ENCODE measurements at regions not wholly inside any gene's neighbourhood (a gene's known extent, or its start where the extent isn't known, plus 50 kb on each side); places are given as distances from the start of the nearest gene placed in this dataset.

GRCh38 chr5:6228257-6229250, 149.8 kb downstream of the MED10 start:
- DNase-seq, result no peak

GRCh38 chr5:6225121-6225607, 153.2 kb downstream of the MED10 start:
- DNase-seq, result no peak

GRCh38 chr5:6224406-6224805, 153.9 kb downstream of the MED10 start:
- no peak for DNase-seq

GRCh38 chr5:6222899-6223298, 155.4 kb downstream of the MED10 start:
- DNase-seq, result no peak

- no peak for DNase-seq
Measured at GRCh38 chr5:6222121-6222520, 156.2 kb downstream of the MED10 start.

GRCh38 chr5:6221141-6221626, 157.2 kb downstream of the MED10 start:
- no peak for DNase-seq

GRCh38 chr5:6220346-6221088, 157.8 kb downstream of the MED10 start:
- DNase-seq, result no peak

- no peak for DNase-seq
Measured at GRCh38 chr5:6218517-6218916, 159.8 kb downstream of the MED10 start.

GRCh38 chr5:6218116-6218515, 160.2 kb downstream of the MED10 start:
- no peak for DNase-seq

- no peak for DNase-seq
Measured at GRCh38 chr5:6216471-6217075, 161.8 kb downstream of the MED10 start.

- no peak for DNase-seq
Measured at GRCh38 chr5:6215891-6216290, 162.5 kb downstream of the MED10 start.

GRCh38 chr5:6212244-6212643, 166.1 kb downstream of the MED10 start:
- DNase-seq, result no peak

- DNase-seq, result no peak
Measured at GRCh38 chr5:6206501-6206900, 171.8 kb downstream of the MED10 start.

GRCh38 chr5:6202968-6203365, 175.4 kb downstream of the MED10 start:
- no peak for DNase-seq

- no peak for DNase-seq
Measured at GRCh38 chr5:6202149-6202967, 176.0 kb downstream of the MED10 start.

GRCh38 chr5:6201631-6202030, 176.7 kb downstream of the MED10 start:
- no peak for DNase-seq

GRCh38 chr5:6198531-6198930, 179.8 kb downstream of the MED10 start:
- DNase-seq, result no peak

- DNase-seq, result no peak
Measured at GRCh38 chr5:6197427-6197826, 180.9 kb downstream of the MED10 start.

- no peak for DNase-seq
Measured at GRCh38 chr5:6195711-6196358, 182.5 kb downstream of the MED10 start.

- DNase-seq, result no peak
Measured at GRCh38 chr5:6194906-6195612, 183.3 kb downstream of the MED10 start.

- no peak for DNase-seq
Measured at GRCh38 chr5:6194261-6194875, 184.0 kb downstream of the MED10 start.
